Panc1 (cell line): ENCODE measurements at regions not wholly inside any gene's neighbourhood (a gene's known extent, or its start where the extent isn't known, plus 50 kb on each side); places are given as distances from the start of the nearest gene placed in this dataset.

Source experiments
- ATAC-seq: fragments of 200-7000 bp; cut with Tn5 transposase; 2 replicates; pipeline ENCODE4 v1.9.1; 2020; ENCODE audit warnings: mild to moderate bottlenecking, moderate library complexity
- BruUV-seq: library from RNA; stranded (reverse); fragments of 400-500 nt; replicated peaks from 2 replicates; lab custom pipeline; 2021; lab: Mats Ljungman, UMichigan
- CTCF ChIA-PET: fragments of 300-600 bp; sonication (Branson Sonifier 250); formaldehyde crosslinking; loops from one replicate; lab custom pipeline; 2022; ENCODE audit warnings: antibody characterized with exemption; lab: Charles Lee
- POLR2A ChIA-PET: fragments of 300-600 bp; sonication (Branson Sonifier 250); formaldehyde crosslinking; loops from one replicate; lab custom pipeline; 2022; ENCODE audit warnings: antibody characterized with exemption; lab: Charles Lee
- DNase-seq: peaks from one replicate; pipeline ENCODE4 v3.0.0-alpha.2; 2010; ENCODE audit warnings: low read depth, low spot score
- H3K27ac ChIP-seq: 2 replicates; pipeline ENCODE4 v1.5.1; 2011; ENCODE audit warnings: mild to moderate bottlenecking, low read length, inconsistent platforms
- H3K27me3 ChIP-seq: fragments of 200-500 bp; sonication (Bioruptor generic); 2 replicates; pipeline ENCODE4 v1.6.0; 2014; ENCODE audit warnings: low read length, inconsistent platforms; ENCODE audit not compliant: control insufficient read depth, insufficient read depth
- H3K36me3 ChIP-seq: fragments of 200-500 bp; sonication (Bioruptor generic); 2 replicates; pipeline ENCODE4 v1.5.1; 2014; ENCODE audit warnings: inconsistent platforms, mild to moderate bottlenecking, low read length, moderate library complexity; ENCODE audit not compliant: control insufficient read depth, insufficient read depth
- H3K4me1 ChIP-seq: 2 replicates; pipeline ENCODE4 v1.5.1; 2011; ENCODE audit warnings: inconsistent platforms, mild to moderate bottlenecking, low read length, moderate library complexity; ENCODE audit not compliant: control insufficient read depth, insufficient read depth
- H3K4me3 ChIP-seq, 2 experiments: 2 replicates each; pipeline ENCODE4 v1.5.1; 2011 to 2012; ENCODE audit warnings: low read depth in 2 of 2, low read length in 2 of 2, mild to moderate bottlenecking in 2 of 2, inconsistent platforms in 1 of 2, moderate library complexity in 1 of 2
- H3K9me3 ChIP-seq: fragments of 200-500 bp; sonication (Bioruptor generic); 2 replicates; pipeline ENCODE4 v1.5.1; 2014; ENCODE audit warnings: low read depth, mild to moderate bottlenecking, inconsistent platforms, low read length, moderate library complexity; ENCODE audit not compliant: control insufficient read depth, insufficient read depth
- CTCF ChIP-seq: fragments of 450-650 bp; IDR thresholded peaks from 2 replicates; pipeline ENCODE4 v1.5.1; 2017; ENCODE audit warnings: mild to moderate bottlenecking
- POLR2AphosphoS5 ChIP-seq: IDR thresholded peaks from 2 replicates; pipeline ENCODE4 v1.6.1; 2012; ENCODE audit warnings: mild to moderate bottlenecking, low read depth, low read length, moderate library complexity
- REST ChIP-seq, 2 experiments: IDR thresholded peaks; 2 replicates each; pipeline ENCODE4 v1.6.1; 2011 to 2012; ENCODE audit warnings: low read depth in 2 of 2, control low read depth in 1 of 2, low read length in 1 of 2, mild to moderate bottlenecking in 1 of 2, moderate library complexity in 1 of 2; ENCODE audit not compliant: insufficient read depth in 1 of 2
- SIN3A ChIP-seq: IDR thresholded peaks from 2 replicates; pipeline ENCODE4 v1.6.1; 2012; ENCODE audit warnings: low read depth, mild to moderate bottlenecking, low read length, moderate library complexity, borderline replicate concordance; ENCODE audit not compliant: insufficient read depth
- TCF7L2 ChIP-seq: IDR thresholded peaks from 2 replicates; pipeline ENCODE4 v1.6.1; 2011; ENCODE audit warnings: mild to moderate bottlenecking, low read depth, low read length, inconsistent platforms
- in situ Hi-C: cut with HindIII; loops from 2 replicates; pipeline ENCODE4 v1.10.0; 2016; ENCODE audit warnings: low sequenced_read_pairs, low pct_unique_long_range_greater_than_20kb
- intact Hi-C: fragments of 100-400 bp; cut with micrococcal nuclease; formaldehyde crosslinking; loops from one replicate; pipeline ENCODE4 v1.10.0; 2022; ENCODE audit not compliant: unreplicated experiment

GRCh38 chr13:48840366-48840765 lies 135.3 kb upstream of the FNDC3A start:
- no peak overlapping the region for H3K4me3 ChIP-seq
- no peaks in the 10 kb centered on the region for H3K9me3 ChIP-seq
- H3K36me3 ChIP-seq = no peaks in the 10 kb centered on the region
- no TSS peak for BruUV-seq
- no peaks in the 10 kb centered on the region for H3K27me3 ChIP-seq
- no peak for TF ChIP-seq POLR2AphosphoS5
- no peak for TF ChIP-seq REST (IDR thresholded peaks at IDR 0.05; ENCODE audit: insufficient read depth in 1 of 2, low read depth in 2 of 2, low read length in 1 of 2)
- no peak for TF ChIP-seq CTCF
- TF ChIP-seq TCF7L2 = no peak
- TF ChIP-seq SIN3A = no peak
- intact Hi-C loops (no loop called here), in situ Hi-C loops (no loop called here)
- POLR2A ChIA-PET = no interaction called here
- DNase-seq = no peak
- H3K27ac ChIP-seq = no peak overlapping the region
- ATAC-seq = no peak
- H3K4me1 ChIP-seq = no peaks in the 10 kb centered on the region; the same call in 1 of the 2 replicates
- CTCF ChIA-PET = no interaction called here

GRCh38 chr13:48842316-48842715 lies 133.4 kb upstream of the FNDC3A start:
- in situ Hi-C loops = no loop called here
- ChIA-PET CTCF (no interaction called here), POLR2A (no interaction called here)
- TF ChIP-seq SIN3A (no peak), REST (IDR thresholded peaks at IDR 0.05; ENCODE audit: insufficient read depth in 1 of 2, low read depth in 2 of 2, low read length in 1 of 2) (no peak), TCF7L2 (no peak), CTCF (no peak), POLR2AphosphoS5 (no peak)
- H3K4me1 ChIP-seq = no peaks in the 10 kb centered on the region; the same call in 1 of the 2 replicates
- DNase-seq = no peak
- H3K9me3 ChIP-seq = no peaks in the 10 kb centered on the region
- no peak for ATAC-seq
- no TSS peak for BruUV-seq
- intact Hi-C loops = no loop called here
- no peak overlapping the region for H3K4me3 ChIP-seq
- H3K27me3 ChIP-seq = no peaks in the 10 kb centered on the region
- no peak overlapping the region for H3K27ac ChIP-seq
- H3K36me3 ChIP-seq = no peaks in the 10 kb centered on the region
